ENCODE measurements at regions not wholly inside any gene's neighbourhood (a gene's known extent, or its start where the extent isn't known, plus 50 kb on each side); places are given as distances from the start of the nearest gene placed in this dataset.
"Not testable (repeated sequence)": the region's sequence is repeated elsewhere in the genome, so short reads cannot be mapped to it uniquely, and the experiment has no call there.

DNA sequence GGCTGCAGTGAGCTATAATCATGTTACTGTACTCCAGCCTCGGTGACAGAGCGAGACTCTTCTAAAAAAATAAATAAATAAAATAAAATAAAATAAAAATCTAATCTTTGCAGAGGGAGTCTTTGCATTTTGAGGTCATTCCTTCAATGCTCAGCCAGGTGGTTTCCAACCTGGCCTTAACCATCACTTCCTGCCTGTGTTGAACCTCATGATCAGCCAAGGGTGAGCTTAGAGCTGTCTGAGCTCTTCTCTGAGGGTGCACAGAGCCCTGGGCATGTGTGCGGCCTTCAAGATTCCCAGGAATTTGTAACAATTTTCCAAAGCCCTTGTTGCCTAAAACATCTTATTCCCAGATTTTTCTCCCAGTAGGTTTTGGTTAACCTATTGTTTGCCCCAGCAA is 94.3 kb downstream of the KCNJ12 start:
- not testable (repeated sequence) for H3K36me3 Mint-ChIP-seq (ENCODE audit: insufficient read depth in 1 of 3, low read depth in 3 of 3); H3K27me3 ChIP-seq (ENCODE audit: insufficient read depth, low read length)
- WGBS (ENCODE audit: extremely low coverage, insufficient read length, low lambda C conversion rate), result no CpG with 5 or more reads among the region's 3 CpGs

More for the DNA sequence above, 94.3 kb downstream of the KCNJ12 start:
- H2BK12ac ChIP-seq (ENCODE audit: insufficient read length, low read depth, low read length); H2AFZ ChIP-seq (ENCODE audit: low read length); H3K27ac ChIP-seq (ENCODE audit: insufficient read length, low read depth, low read length); H3K23ac ChIP-seq (ENCODE audit: insufficient read length, low read depth, low read length); H3K9me3 ChIP-seq (ENCODE audit: control insufficient read depth, low read depth, low read length); H4K5ac ChIP-seq (ENCODE audit: insufficient read length, low read depth, low read length); H3K79me1 ChIP-seq (ENCODE audit: insufficient read depth, low read depth, low read length, poor library complexity, severe bottlenecking); H2BK120ac ChIP-seq (ENCODE audit: low read depth, low read length, poor library complexity, severe bottlenecking); H3K18ac ChIP-seq (ENCODE audit: insufficient read length, low read depth, low read length); H3K27ac Mint-ChIP-seq; H3T11ph ChIP-seq (ENCODE audit: low read length); H4K91ac ChIP-seq (ENCODE audit: insufficient read length, low read depth, low read length); H2BK20ac ChIP-seq (ENCODE audit: low read depth, low read length, poor library complexity, severe bottlenecking); H3K4me2 ChIP-seq (ENCODE audit: insufficient read depth, insufficient read length, low read length); H3K4ac ChIP-seq (ENCODE audit: low read depth, low read length); H3K4me1 Mint-ChIP-seq; H4K8ac ChIP-seq (replicated peaks; ENCODE audit: insufficient read length, low read depth, low read length); H4K20me1 ChIP-seq (ENCODE audit: control insufficient read depth, insufficient read depth, insufficient read length); H3K56ac ChIP-seq (ENCODE audit: insufficient read length, low read depth, low read length); H3K79me2 ChIP-seq (ENCODE audit: insufficient read depth, low read length); H3K23me2 ChIP-seq (ENCODE audit: insufficient read length, low read depth, low read length, poor library complexity, severe bottlenecking); H3K4me1 ChIP-seq (ENCODE audit: insufficient read depth, low read length); DNase-seq; H2AK5ac ChIP-seq (ENCODE audit: insufficient read length, low read length); H2BK5ac ChIP-seq (ENCODE audit: insufficient read length, low read length); H3K14ac ChIP-seq (ENCODE audit: insufficient read depth, low read length); H3K4me3 Mint-ChIP-seq; H3K9ac ChIP-seq (ENCODE audit: extremely low read depth, insufficient read length, low read length); H2BK15ac ChIP-seq (ENCODE audit: low read depth, low read length): not testable (repeated sequence)
- peaks cover 10 to 13% of the 10 kb centered on the region in 2 experiments for H3K9me3 Mint-ChIP-seq
- H3K27me3 Mint-ChIP-seq (ENCODE audit: low read depth), result peaks cover 32% of the 10 kb centered on the region

Measured in H9 (cell line).